BJ (cell line): ENCODE measurements at regions not wholly inside any gene's neighbourhood (a gene's known extent, or its start where the extent isn't known, plus 50 kb on each side); places are given as distances from the start of the nearest gene placed in this dataset.

Experiments used
- CTCF ChIA-PET: fragments of 350-600 bp; formaldehyde crosslinking; extraction: SDS; loops from one replicate; lab custom pipeline; 2021; ENCODE audit warnings: antibody characterized with exemption, inconsistent platforms; lab: Yijun Ruan, JAX
- POLR2A ChIA-PET: fragments of 300-600 bp; sonication (Branson Sonifier 250); formaldehyde crosslinking; extraction: SDS; loops from one replicate; lab custom pipeline; 2021; ENCODE audit warnings: antibody characterized with exemption; lab: Charles Lee
- DNase-seq: peaks from one replicate; pipeline ENCODE4 v3.0.0-alpha.2; 2011; ENCODE audit warnings: low read depth
- H3K27me3 ChIP-seq: 2 replicates; pipeline ENCODE4 v1.6.0; 2011; ENCODE audit warnings: low read length; ENCODE audit not compliant: control insufficient read depth, insufficient read depth
- H3K36me3 ChIP-seq: 2 replicates; pipeline ENCODE4 v1.5.1; 2011; ENCODE audit warnings: low read length; ENCODE audit not compliant: control insufficient read depth, insufficient read depth
- H3K4me3 ChIP-seq: 2 replicates; pipeline ENCODE4 v1.5.1; 2011; ENCODE audit warnings: low read depth, mild to moderate bottlenecking, control low read depth, low read length
- TF ChIP-seq, protein P1 (sequence below): IDR thresholded peaks from 2 replicates; pipeline ENCODE4 v1.5.1; 2011; ENCODE audit warnings: low read depth, mild to moderate bottlenecking, control low read depth, inconsistent platforms, low read length, moderate library complexity; ENCODE audit not compliant: insufficient read depth

DNA sequence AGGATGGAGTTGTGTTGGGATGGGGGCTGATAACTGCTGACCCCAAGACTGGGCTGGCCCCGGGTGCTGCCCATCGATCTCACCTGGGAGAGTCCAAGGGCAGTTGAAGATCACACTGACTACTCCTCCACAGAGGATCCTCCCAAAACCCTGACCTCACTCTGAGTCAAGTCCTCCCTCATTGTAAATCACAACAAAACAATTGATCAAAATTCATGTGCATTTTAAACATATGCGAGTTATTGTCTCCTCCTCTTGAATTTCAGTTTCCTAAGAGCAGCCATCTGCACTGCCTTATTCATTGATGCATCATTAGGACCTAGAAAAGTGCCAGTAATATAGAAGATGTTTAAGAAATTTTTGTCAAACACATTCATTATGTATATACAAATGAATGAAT lies 273.6 kb downstream of the C1orf94 start:
- ChIA-PET POLR2A (no interaction called here), CTCF (no interaction called here)
- Histone ChIP-seq H3K4me3 (no peak overlapping the region), H3K27me3 (no peaks in the 10 kb centered on the region), H3K36me3 (no peaks in the 10 kb centered on the region)
- TF ChIP-seq, protein P1, sequence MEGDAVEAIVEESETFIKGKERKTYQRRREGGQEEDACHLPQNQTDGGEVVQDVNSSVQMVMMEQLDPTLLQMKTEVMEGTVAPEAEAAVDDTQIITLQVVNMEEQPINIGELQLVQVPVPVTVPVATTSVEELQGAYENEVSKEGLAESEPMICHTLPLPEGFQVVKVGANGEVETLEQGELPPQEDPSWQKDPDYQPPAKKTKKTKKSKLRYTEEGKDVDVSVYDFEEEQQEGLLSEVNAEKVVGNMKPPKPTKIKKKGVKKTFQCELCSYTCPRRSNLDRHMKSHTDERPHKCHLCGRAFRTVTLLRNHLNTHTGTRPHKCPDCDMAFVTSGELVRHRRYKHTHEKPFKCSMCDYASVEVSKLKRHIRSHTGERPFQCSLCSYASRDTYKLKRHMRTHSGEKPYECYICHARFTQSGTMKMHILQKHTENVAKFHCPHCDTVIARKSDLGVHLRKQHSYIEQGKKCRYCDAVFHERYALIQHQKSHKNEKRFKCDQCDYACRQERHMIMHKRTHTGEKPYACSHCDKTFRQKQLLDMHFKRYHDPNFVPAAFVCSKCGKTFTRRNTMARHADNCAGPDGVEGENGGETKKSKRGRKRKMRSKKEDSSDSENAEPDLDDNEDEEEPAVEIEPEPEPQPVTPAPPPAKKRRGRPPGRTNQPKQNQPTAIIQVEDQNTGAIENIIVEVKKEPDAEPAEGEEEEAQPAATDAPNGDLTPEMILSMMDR, result no peak
- DNase-seq, result no peak

DNA sequence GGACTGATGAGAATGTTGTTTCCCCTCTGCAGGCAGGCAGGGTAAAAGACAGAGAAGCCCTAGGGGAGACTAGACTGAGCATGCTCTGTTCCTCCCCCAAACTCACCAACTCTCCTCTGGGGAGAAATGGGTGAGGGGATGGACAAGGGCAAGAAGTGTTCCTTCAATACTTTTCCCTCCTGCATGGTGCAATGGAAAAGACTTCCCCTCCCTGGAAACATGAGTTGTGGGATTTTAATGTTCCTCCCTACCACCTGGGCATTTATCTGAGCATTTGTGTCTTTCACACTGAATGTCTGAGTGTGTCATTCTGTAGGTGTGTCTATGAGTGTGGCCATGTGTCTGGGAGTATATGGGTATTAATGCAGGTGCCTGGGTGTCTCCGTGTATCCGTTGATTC lies 275.7 kb downstream of the C1orf94 start:
- TF ChIP-seq, protein P1, result no peak
- CTCF ChIA-PET, result no interaction called here
- Histone ChIP-seq H3K4me3 (no peak overlapping the region), H3K36me3 (no peaks in the 10 kb centered on the region), H3K27me3 (no peaks in the 10 kb centered on the region)
- POLR2A ChIA-PET, result no interaction called here
- DNase-seq, result no peak

DNA sequence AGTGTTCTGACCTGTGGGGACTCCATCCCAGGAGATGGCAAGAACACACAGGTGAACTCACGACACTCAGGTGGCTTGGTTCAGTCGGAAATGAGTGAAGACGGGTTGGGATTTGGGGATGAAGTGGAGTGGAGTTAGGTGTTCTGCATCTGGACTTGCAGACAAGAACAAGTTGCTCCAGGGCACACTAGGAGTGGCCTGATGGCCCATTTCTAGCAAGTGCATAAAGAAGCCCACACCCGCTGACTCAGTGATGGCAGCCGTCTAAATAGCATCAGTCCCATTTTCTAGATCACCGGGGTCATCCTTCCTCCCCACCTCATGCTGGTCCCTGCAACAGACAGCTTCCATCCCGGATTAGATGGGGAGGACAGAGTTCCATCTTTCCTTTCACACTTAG lies 278.4 kb downstream of the C1orf94 start:
- no peak for DNase-seq
- CTCF ChIA-PET, result no interaction called here
- no peak overlapping the region for H3K4me3 ChIP-seq
- H3K36me3 ChIP-seq, result no peaks in the 10 kb centered on the region
- POLR2A ChIA-PET, result no interaction called here
- TF ChIP-seq, protein P1, result no peak
- no peaks in the 10 kb centered on the region for H3K27me3 ChIP-seq

DNA sequence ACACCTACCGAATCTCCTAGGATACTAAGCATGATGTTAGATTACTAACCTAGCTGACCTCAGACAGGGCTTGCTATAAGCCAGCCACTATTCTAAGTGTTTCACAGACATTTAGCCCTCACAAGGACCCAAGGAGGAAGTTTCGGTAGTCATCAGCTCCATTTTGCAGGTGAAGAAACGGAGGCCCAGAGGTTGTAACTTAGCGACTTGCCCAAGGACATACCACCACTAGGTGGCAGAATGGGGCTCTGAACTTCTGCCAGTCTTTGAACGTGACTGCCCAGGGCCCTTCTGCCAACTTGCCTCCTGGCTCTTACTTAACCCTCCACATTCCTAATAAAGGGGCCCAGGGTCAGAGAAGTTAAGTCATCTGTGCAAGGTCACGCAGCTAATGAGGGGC lies 283.5 kb downstream of the C1orf94 start:
- POLR2A ChIA-PET, result no interaction called here

DNA sequence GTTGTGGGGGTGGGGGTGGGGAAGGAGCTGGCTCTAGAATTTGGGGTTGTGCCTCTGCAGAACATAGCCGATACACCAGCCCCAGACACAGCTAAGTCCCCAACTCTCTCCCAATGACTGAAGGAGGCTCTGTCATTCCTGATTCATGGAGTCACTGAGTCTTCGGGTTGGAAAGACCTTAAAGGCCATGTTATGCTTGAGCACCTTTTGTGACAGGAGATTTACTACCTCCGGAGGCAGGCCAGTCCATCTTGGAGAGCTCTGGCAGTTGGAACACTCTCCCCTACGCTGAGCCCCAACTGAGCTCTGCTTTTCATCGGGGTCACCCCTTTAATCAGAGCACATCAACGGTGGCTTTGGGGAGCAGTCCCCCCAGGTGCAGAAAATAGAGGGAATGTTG lies 284.4 kb upstream of the GJB5 start:
- CTCF ChIA-PET, result no interaction called here
- Histone ChIP-seq H3K36me3 (no peaks in the 10 kb centered on the region), H3K27me3 (no peaks in the 10 kb centered on the region), H3K4me3 (no peak overlapping the region)
- TF ChIP-seq, protein P1, result no peak
- POLR2A ChIA-PET, result no interaction called here
- DNase-seq, result no peak

More for the DNA sequence above, 283.5 kb downstream of the C1orf94 start:
- CTCF ChIA-PET, result interaction anchor here (0.6 to 2.0 kb wide), 2 partner anchors 15 to 282 kb away, joined by 4 read pairs; no protein-coding TSS in a partner anchor
- Histone ChIP-seq H3K27me3 (no peaks in the 10 kb centered on the region), H3K4me3 (no peak overlapping the region), H3K36me3 (no peaks in the 10 kb centered on the region)
- TF ChIP-seq, protein P1, result peak; percentile 28; the same call in 1 of the 2 replicates
- DNase-seq, result no peak
